Spleen (tissue), 7 donors: ENCODE measurements at regions not wholly inside any gene's neighbourhood (a gene's known extent, or its start where the extent isn't known, plus 50 kb on each side); places are given as distances from the start of the nearest gene placed in this dataset.

ENCODE experiments used
- CTCF ChIP-seq, 11 experiments: fragments of 200-600 bp in 7 of 11; fragments of 450-650 bp in 4 of 11; sonication (generic) in 4 of 11; IDR thresholded peaks in 8 of 11; conservative IDR thresholded peaks in 3 of 11; 1 replicate in 7 of 11; 2 replicates in 4 of 11; pipeline versions ENCODE4 v1.4.0 to v1.8.0; 2016 to 2021; ENCODE audit warnings: antibody characterized with exemption in 11 of 11, inconsistent platforms in 4 of 11, mild to moderate bottlenecking in 1 of 11
- POLR2A ChIP-seq, 3 donors: fragments of 450-650 bp; IDR thresholded peaks; one replicate each; pipeline ENCODE4 v1.5.1; 2017; ENCODE audit warnings: antibody characterized with exemption in 3 of 3, mild to moderate bottlenecking in 1 of 3
- POLR2AphosphoS5 ChIP-seq, 3 donors: sonication (generic); formaldehyde crosslinking; IDR thresholded peaks; one replicate each; pipeline ENCODE4 v1.5.1; 2017; ENCODE audit warnings: antibody characterized with exemption in 3 of 3
- donor health status: DM: no; HTN: no; CAD: no; lungs with moderate emphysema.
- donor health status: DM: no; HTN: no; CAD: no.
- donor health status: DM: no; HTN: no; CAD: no.

- no peak for TF ChIP-seq CTCF (IDR thresholded peaks at IDR 0.05 in 8 of 11, conservative IDR thresholded peaks at IDR 0.05 in 3 of 11)
- TF ChIP-seq POLR2AphosphoS5 (IDR thresholded peaks at IDR 0.05): no peak
- no peak for TF ChIP-seq POLR2A (IDR thresholded peaks at IDR 0.05)
These were observed 408.2 kb upstream of the HS6ST1 start for GRCh38 chr2:128726911-128727310.
